ENCODE measurements at regions not wholly inside any gene's neighbourhood (a gene's known extent, or its start where the extent isn't known, plus 50 kb on each side); places are given as distances from the start of the nearest gene placed in this dataset.

DNA sequence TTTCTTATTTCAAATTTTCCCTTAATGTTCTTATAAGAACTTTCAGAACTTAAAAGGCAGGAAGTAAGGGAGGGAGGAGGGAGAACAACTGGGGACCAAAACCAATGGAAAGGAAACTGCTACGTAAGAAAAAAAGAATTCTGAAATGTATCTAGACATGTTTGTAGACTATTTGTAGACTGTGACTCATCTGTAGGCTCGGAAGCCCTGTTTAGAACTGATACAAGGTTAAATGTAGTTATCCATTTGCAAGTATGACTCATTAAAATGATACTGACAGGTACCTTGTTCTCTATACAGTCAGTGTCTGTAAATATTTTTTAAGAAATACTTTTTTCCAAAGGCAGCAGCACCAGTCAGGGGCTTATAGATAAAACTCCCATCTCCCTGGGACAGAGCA, 202.0 kb downstream of the DHX15 start:
- CTCF ChIA-PET: no interaction called here
- H3K36me3 Mint-ChIP-seq: no peaks in the 10 kb centered on the region
- H3K9me3 Mint-ChIP-seq: peaks cover 20% of the 10 kb centered on the region
- no peak overlapping the region for H3K4me3 Mint-ChIP-seq
- ATAC-seq (no peak), DNase-seq (ENCODE audit: low spot score) (no peak)
- no peak overlapping the region for H3K27ac Mint-ChIP-seq
- POLR2A ChIA-PET: no interaction called here
- no peaks in the 10 kb centered on the region for H3K4me1 Mint-ChIP-seq
- peaks cover 81% of the 10 kb centered on the region for H3K27me3 Mint-ChIP-seq (ENCODE audit: low read depth)
- TF ChIP-seq SMAD3 (CRISPR knock-in tag; IDR thresholded peaks at IDR 0.05; ENCODE audit: borderline replicate concordance) (no peak), ETV6 (CRISPR knock-in tag; IDR thresholded peaks at IDR 0.05) (no peak), HMGA2 (CRISPR knock-in tag; IDR thresholded peaks at IDR 0.05) (no peak), NR2C2 (CRISPR knock-in tag; IDR thresholded peaks at IDR 0.05) (no peak), IRF2 (CRISPR knock-in tag; IDR thresholded peaks at IDR 0.05; ENCODE audit: borderline replicate concordance, low read depth) (no peak), CREM (CRISPR knock-in tag; IDR thresholded peaks at IDR 0.05) (no peak), ZNF423 (CRISPR knock-in tag; IDR thresholded peaks at IDR 0.05) (no peak), JAZF1 (CRISPR knock-in tag; IDR thresholded peaks at IDR 0.05) (no peak), ELF4 (CRISPR knock-in tag; IDR thresholded peaks at IDR 0.05; ENCODE audit: low read depth) (no peak), NFE2L1 (CRISPR knock-in tag; IDR thresholded peaks at IDR 0.05) (no peak), NFYB (CRISPR knock-in tag; conservative IDR thresholded peaks at IDR 0.05; ENCODE audit: low read depth) (no peak)
- TF ChIP-seq, protein P1, sequence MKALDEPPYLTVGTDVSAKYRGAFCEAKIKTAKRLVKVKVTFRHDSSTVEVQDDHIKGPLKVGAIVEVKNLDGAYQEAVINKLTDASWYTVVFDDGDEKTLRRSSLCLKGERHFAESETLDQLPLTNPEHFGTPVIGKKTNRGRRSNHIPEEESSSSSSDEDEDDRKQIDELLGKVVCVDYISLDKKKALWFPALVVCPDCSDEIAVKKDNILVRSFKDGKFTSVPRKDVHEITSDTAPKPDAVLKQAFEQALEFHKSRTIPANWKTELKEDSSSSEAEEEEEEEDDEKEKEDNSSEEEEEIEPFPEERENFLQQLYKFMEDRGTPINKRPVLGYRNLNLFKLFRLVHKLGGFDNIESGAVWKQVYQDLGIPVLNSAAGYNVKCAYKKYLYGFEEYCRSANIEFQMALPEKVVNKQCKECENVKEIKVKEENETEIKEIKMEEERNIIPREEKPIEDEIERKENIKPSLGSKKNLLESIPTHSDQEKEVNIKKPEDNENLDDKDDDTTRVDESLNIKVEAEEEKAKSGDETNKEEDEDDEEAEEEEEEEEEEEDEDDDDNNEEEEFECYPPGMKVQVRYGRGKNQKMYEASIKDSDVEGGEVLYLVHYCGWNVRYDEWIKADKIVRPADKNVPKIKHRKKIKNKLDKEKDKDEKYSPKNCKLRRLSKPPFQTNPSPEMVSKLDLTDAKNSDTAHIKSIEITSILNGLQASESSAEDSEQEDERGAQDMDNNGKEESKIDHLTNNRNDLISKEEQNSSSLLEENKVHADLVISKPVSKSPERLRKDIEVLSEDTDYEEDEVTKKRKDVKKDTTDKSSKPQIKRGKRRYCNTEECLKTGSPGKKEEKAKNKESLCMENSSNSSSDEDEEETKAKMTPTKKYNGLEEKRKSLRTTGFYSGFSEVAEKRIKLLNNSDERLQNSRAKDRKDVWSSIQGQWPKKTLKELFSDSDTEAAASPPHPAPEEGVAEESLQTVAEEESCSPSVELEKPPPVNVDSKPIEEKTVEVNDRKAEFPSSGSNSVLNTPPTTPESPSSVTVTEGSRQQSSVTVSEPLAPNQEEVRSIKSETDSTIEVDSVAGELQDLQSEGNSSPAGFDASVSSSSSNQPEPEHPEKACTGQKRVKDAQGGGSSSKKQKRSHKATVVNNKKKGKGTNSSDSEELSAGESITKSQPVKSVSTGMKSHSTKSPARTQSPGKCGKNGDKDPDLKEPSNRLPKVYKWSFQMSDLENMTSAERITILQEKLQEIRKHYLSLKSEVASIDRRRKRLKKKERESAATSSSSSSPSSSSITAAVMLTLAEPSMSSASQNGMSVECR (CRISPR knock-in tag; IDR thresholded peaks at IDR 0.05; ENCODE audit: borderline replicate concordance): no peak
- TF ChIP-seq, protein P2, sequence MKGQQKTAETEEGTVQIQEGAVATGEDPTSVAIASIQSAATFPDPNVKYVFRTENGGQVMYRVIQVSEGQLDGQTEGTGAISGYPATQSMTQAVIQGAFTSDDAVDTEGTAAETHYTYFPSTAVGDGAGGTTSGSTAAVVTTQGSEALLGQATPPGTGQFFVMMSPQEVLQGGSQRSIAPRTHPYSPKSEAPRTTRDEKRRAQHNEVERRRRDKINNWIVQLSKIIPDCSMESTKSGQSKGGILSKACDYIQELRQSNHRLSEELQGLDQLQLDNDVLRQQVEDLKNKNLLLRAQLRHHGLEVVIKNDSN (CRISPR knock-in tag; IDR thresholded peaks at IDR 0.05): no peak

DNA sequence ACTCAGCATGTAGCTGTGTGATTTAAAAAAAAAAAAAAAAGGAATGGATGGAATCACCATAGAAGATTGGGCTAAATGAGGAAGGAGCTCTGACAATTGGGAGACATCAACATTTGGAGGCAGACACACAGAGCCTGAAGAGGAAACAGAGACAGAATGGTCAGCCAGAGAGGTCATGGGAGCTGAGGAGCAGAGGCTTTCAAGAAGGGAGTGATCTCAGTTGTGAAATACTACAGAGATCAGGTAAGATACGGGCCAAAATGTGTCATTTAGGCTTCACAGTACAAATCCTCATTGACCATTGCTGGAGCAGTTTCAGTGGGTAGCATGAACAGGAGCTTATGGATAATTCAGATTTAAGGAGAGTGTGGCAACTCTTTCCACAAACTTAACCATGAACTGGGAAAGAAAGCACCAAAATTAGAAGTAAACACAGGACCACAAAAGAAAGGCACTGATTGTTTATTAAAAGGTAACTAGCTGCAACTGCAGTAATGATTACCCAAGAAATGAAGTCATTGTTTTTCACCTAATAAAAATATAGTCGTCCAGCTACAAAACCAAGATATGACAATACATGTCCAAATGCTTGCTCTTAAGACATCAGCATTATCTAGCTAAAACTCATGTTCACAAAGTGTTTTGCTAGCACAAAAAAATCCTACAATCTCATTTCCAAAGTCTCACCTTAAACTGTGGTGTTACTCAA, 203.2 kb downstream of the DHX15 start:
- TF ChIP-seq ESRRA (CRISPR knock-in tag; IDR thresholded peaks at IDR 0.05; ENCODE audit: borderline replicate concordance): no peak
- peaks cover 11% of the 10 kb centered on the region for H3K9me3 Mint-ChIP-seq
- no peak for DNase-seq (ENCODE audit: low spot score)
- no peak for ATAC-seq
- ChIA-PET CTCF (interaction anchor here (0.8 to 1.5 kb wide), 2 partner anchors 9 to 599 kb away, joined by 3 read pairs; no protein-coding TSS in a partner anchor), POLR2A (no interaction called here)
- peaks cover 78% of the 10 kb centered on the region for H3K27me3 Mint-ChIP-seq (ENCODE audit: low read depth)
- H3K4me3 Mint-ChIP-seq: no peak overlapping the region
- H3K4me1 Mint-ChIP-seq: no peaks in the 10 kb centered on the region
- no peaks in the 10 kb centered on the region for H3K36me3 Mint-ChIP-seq
- H3K27ac Mint-ChIP-seq: no peak overlapping the region

DNA sequence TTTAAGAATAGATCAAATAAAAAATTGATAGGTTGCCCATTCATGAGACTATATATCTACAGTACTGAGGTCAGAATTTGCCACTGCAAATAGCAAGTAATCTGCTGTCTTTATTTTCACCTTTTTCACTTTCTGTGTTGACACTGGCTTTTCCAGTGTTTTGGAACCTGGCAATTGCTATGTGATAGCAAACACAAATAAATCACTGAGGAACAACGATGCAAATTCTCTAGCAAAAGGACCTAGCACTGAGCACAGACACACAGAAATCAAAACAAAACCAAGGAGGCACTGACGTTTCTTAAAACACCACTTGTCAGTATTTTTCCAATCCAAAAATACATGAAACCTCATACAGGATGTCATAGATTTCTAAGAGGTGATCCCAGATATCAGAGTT, 210.7 kb downstream of the DHX15 start:
- H3K27me3 Mint-ChIP-seq (ENCODE audit: low read depth): peaks cover 84% of the 10 kb centered on the region
- ChIA-PET CTCF (no interaction called here), POLR2A (no interaction called here)
- peaks cover 6% of the 10 kb centered on the region; the same call in 1 of the 2 replicates for H3K9me3 Mint-ChIP-seq
- no peak for DNase-seq (ENCODE audit: low spot score)
- TF ChIP-seq, protein P2 (CRISPR knock-in tag; IDR thresholded peaks at IDR 0.05): no peak
- TF ChIP-seq RORB (CRISPR knock-in tag; IDR thresholded peaks at IDR 0.05) (no peak), ZNF423 (CRISPR knock-in tag; IDR thresholded peaks at IDR 0.05) (no peak), ETV6 (CRISPR knock-in tag; IDR thresholded peaks at IDR 0.05) (no peak)
- TF ChIP-seq, protein P3, sequence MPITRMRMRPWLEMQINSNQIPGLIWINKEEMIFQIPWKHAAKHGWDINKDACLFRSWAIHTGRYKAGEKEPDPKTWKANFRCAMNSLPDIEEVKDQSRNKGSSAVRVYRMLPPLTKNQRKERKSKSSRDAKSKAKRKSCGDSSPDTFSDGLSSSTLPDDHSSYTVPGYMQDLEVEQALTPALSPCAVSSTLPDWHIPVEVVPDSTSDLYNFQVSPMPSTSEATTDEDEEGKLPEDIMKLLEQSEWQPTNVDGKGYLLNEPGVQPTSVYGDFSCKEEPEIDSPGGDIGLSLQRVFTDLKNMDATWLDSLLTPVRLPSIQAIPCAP (CRISPR knock-in tag; IDR thresholded peaks at IDR 0.05): no peak
- TF ChIP-seq, protein P4, sequence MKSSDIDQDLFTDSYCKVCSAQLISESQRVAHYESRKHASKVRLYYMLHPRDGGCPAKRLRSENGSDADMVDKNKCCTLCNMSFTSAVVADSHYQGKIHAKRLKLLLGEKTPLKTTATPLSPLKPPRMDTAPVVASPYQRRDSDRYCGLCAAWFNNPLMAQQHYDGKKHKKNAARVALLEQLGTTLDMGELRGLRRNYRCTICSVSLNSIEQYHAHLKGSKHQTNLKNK (CRISPR knock-in tag; IDR thresholded peaks at IDR 0.05): no peak
- TF ChIP-seq, protein P5, sequence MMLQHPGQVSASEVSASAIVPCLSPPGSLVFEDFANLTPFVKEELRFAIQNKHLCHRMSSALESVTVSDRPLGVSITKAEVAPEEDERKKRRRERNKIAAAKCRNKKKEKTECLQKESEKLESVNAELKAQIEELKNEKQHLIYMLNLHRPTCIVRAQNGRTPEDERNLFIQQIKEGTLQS (CRISPR knock-in tag; conservative IDR thresholded peaks at IDR 0.05): no peak
- H3K36me3 Mint-ChIP-seq: no peaks in the 10 kb centered on the region
- no peaks in the 10 kb centered on the region for H3K4me1 Mint-ChIP-seq
- H3K27ac Mint-ChIP-seq: no peak overlapping the region
- H3K4me3 Mint-ChIP-seq: no peak overlapping the region
- no peak for ATAC-seq
